ENCODE measurements at regions not wholly inside any gene's neighbourhood (a gene's known extent, or its start where the extent isn't known, plus 50 kb on each side); places are given as distances from the start of the nearest gene placed in this dataset.

DNA sequence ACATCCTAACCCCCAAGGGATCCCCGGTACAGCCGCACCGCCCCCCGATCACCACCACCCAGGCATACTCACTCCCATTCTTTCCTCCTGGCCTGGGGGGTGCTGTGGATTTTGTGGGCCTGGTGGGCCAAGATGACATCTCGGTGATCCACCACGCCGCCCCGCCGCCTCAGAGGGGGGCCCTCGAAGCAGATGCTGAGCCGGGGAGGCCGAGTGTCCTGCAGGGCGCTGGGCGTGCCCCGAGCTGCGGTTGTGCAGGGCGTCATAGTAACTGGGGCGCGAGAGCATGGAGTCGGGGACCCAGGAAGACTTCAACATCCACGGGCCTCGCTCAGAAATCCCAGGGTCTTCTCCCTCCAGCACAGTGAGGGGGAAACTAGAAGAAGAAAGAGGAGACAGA lies 93.4 kb upstream of the CACNA1A start:
- TF ChIP-seq CTCF (IDR thresholded peaks at IDR 0.05) (no peak), POLR2AphosphoS5 (IDR thresholded peaks at IDR 0.05; ENCODE audit: insufficient read depth in 1 of 2, low read depth in 1 of 2) (no peak)
